PC-9 (cell line): ENCODE measurements at regions not wholly inside any gene's neighbourhood (a gene's known extent, or its start where the extent isn't known, plus 50 kb on each side); places are given as distances from the start of the nearest gene placed in this dataset.

Experiments
- BruUV-seq: library from RNA; stranded (reverse); fragments of 400-500 nt; replicated peaks from 2 replicates; lab custom pipeline; 2021; lab: Mats Ljungman, UMichigan
- CTCF ChIA-PET: fragments of 300-600 bp; sonication (Branson Sonifier 250); formaldehyde crosslinking; loops from one replicate; lab custom pipeline; 2022; ENCODE audit warnings: antibody characterized with exemption; lab: Charles Lee
- POLR2A ChIA-PET: fragments of 300-600 bp; sonication (Branson Sonifier 250); formaldehyde crosslinking; loops from one replicate; lab custom pipeline; 2022; ENCODE audit warnings: antibody characterized with exemption; ENCODE audit not compliant: unreplicated experiment; lab: Charles Lee
- DNase-seq, 2 experiments: peaks; one replicate each; pipeline versions ENCODE4 v3.0.0 to v3.0.0-alpha.2; 2015 to 2022; ENCODE audit warnings: mixed read lengths in 1 of 2
- H2AFZ ChIP-seq: fragments of 200-600 bp; sonication (generic); 2 replicates; pipeline ENCODE4 v1.8.1; 2017; ENCODE audit warnings: antibody characterized with exemption
- H3F3A ChIP-seq: fragments of 200-600 bp; sonication (generic); 2 replicates; pipeline ENCODE4 v1.8.1; 2017; ENCODE audit warnings: antibody characterized with exemption, mild to moderate bottlenecking, low read depth; ENCODE audit not compliant: insufficient read depth
- H3K27ac ChIP-seq: fragments of 200-600 bp; sonication (generic); 2 replicates; pipeline ENCODE4 v1.6.1; 2016; ENCODE audit warnings: mixed run types
- H3K27me3 ChIP-seq: fragments of 200-600 bp; sonication (generic); 2 replicates; pipeline ENCODE4 v1.6.1; 2016; ENCODE audit warnings: low read depth, mixed run types; ENCODE audit not compliant: insufficient read depth
- H3K36me3 ChIP-seq: fragments of 200-600 bp; sonication (generic); 2 replicates; pipeline ENCODE4 v1.6.1; 2016; ENCODE audit warnings: low read depth, mixed run types
- H3K4me1 ChIP-seq: fragments of 200-600 bp; sonication (generic); replicated peaks from 2 replicates; pipeline ENCODE4 v1.6.1; 2016; ENCODE audit warnings: mixed run types; ENCODE audit not compliant: insufficient read depth
- H3K4me2 ChIP-seq: fragments of 200-600 bp; sonication (generic); 2 replicates; pipeline ENCODE4 v1.6.1; 2017; ENCODE audit warnings: mixed run types
- H3K4me3 ChIP-seq: fragments of 200-600 bp; sonication (generic); 2 replicates; pipeline ENCODE4 v1.6.1; 2016; ENCODE audit warnings: mixed run types
- H3K79me2 ChIP-seq: fragments of 200-600 bp; sonication (generic); 2 replicates; pipeline ENCODE4 v1.6.1; 2017; ENCODE audit warnings: low read depth, mixed run types
- H3K9me2 ChIP-seq: fragments of 200-600 bp; sonication (generic); 2 replicates; pipeline ENCODE4 v1.8.1; 2017; ENCODE audit warnings: mild to moderate bottlenecking; ENCODE audit not compliant: insufficient read depth
- H3K9me3 ChIP-seq: fragments of 200-600 bp; sonication (generic); 2 replicates; pipeline ENCODE4 v1.8.1; 2016; ENCODE audit warnings: low read depth; ENCODE audit not compliant: insufficient read depth
- H4K20me1 ChIP-seq: fragments of 200-600 bp; sonication (generic); 2 replicates; pipeline ENCODE4 v1.8.1; 2017; ENCODE audit not compliant: insufficient read depth
- CTCF ChIP-seq: fragments of 200-600 bp; sonication (generic); conservative IDR thresholded peaks from 2 replicates; pipeline ENCODE4 v1.6.1; 2017; ENCODE audit warnings: mixed run types, antibody characterized with exemption, mild to moderate bottlenecking, moderate library complexity
- EZH2 ChIP-seq: fragments of 200-600 bp; sonication (generic); IDR thresholded peaks from 2 replicates; pipeline ENCODE4 v1.8.0; 2017; ENCODE audit warnings: antibody characterized with exemption, low read depth
- intact Hi-C: fragments of 100-400 bp; cut with micrococcal nuclease; formaldehyde crosslinking; loops from one replicate; pipeline ENCODE4 v1.10.0; 2022; ENCODE audit not compliant: unreplicated experiment

DNA sequence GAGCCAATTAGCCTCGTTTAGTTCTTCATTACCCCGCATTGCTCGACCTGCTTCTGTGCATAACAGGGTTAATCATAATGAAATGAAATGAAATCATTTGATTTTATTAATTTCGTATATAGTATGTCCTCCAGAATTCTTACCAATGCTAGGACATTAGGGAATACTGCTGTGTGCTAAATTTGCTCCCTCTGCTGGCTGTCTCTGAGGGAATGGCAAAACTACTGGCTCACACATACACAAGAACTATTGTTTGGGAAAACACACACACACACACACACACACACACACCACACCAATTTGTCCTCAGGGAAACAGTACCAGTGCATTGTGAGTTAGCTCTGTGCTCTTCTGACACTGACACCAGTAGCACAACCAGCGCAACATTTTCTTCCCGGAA is 273.3 kb upstream of the TCF4 start:
- no peak for DNase-seq
- H3K27me3 ChIP-seq: no peaks in the 10 kb centered on the region
- POLR2A ChIA-PET: no interaction called here

GRCh38 chr18:55858661-55859515 is 270.9 kb upstream of the TCF4 start:
- CTCF ChIA-PET: no interaction called here
- intact Hi-C loops: no loop called here
- no peaks in the 10 kb centered on the region for H3K27me3 ChIP-seq
- BruUV-seq: no TSS peak
- H3K79me2 ChIP-seq: no peaks in the 10 kb centered on the region
- H3K4me3 ChIP-seq: no peak overlapping the region
- H4K20me1 ChIP-seq: no peaks in the 10 kb centered on the region
- H3F3A ChIP-seq: peaks cover 22% of the 10 kb centered on the region
- no peaks in the 10 kb centered on the region for H3K36me3 ChIP-seq
- DNase-seq: no peak
- H3K4me1 ChIP-seq: peaks cover 26% of the 10 kb centered on the region
- no peak overlapping the region for H3K4me2 ChIP-seq
- POLR2A ChIA-PET: no interaction called here
- TF ChIP-seq EZH2: no peak
- TF ChIP-seq CTCF: no peak
- H3K27ac ChIP-seq: no peak overlapping the region
- H3K9me3 ChIP-seq: peaks cover 3% of the 10 kb centered on the region; the same call in 1 of the 2 replicates
- H2AFZ ChIP-seq: no peak overlapping the region
- no peaks in the 10 kb centered on the region for H3K9me2 ChIP-seq

More for the DNA sequence above, 273.3 kb upstream of the TCF4 start:
- H3K79me2 ChIP-seq: no peaks in the 10 kb centered on the region
- no peaks in the 10 kb centered on the region for H3K36me3 ChIP-seq
- no peak overlapping the region for H3K4me3 ChIP-seq
- TF ChIP-seq EZH2: no peak
- peak; percentile 57 for TF ChIP-seq CTCF
- no peaks in the 10 kb centered on the region for H3K9me2 ChIP-seq
- H3F3A ChIP-seq: peaks cover 9% of the 10 kb centered on the region; the same call in 1 of the 2 replicates
- intact Hi-C loops: no loop called here
- H3K4me2 ChIP-seq: no peak overlapping the region
- BruUV-seq: no TSS peak
- CTCF ChIA-PET: no interaction called here
- no peaks in the 10 kb centered on the region for H3K9me3 ChIP-seq
- H4K20me1 ChIP-seq: no peaks in the 10 kb centered on the region
- peaks cover 10% of the 10 kb centered on the region for H3K4me1 ChIP-seq
- H3K27ac ChIP-seq: no peak overlapping the region
- no peak overlapping the region for H2AFZ ChIP-seq

DNA sequence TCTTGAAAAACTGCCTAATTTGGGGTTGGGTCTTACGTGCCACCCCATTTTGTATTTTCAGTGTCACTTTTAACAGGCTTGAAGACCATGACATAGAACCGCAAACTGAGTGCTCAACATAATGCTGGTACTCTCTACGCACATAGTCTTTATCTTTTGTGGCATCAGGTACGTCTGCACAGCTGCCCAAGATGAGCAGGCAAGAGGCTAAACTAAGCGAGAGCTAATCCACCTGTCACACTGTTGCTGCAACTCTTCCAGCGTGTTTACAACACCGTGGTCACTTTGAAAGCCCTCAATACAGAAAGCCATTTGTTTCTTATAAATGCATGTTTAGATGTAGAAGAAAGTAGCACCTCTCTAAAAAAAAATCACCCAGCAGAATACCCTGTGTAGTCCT is 270.0 kb upstream of the TCF4 start:
- intact Hi-C loops: no loop called here
- Histone ChIP-seq H3K9me3 (peaks cover 7% of the 10 kb centered on the region; the same call in 1 of the 2 replicates), H3K4me1 (peaks cover 26% of the 10 kb centered on the region), H3K4me3 (no peak overlapping the region), H3F3A (peaks cover 22% of the 10 kb centered on the region), H4K20me1 (no peaks in the 10 kb centered on the region), H3K27ac (no peak overlapping the region), H2AFZ (no peak overlapping the region), H3K4me2 (no peak overlapping the region), H3K9me2 (no peaks in the 10 kb centered on the region), H3K36me3 (no peaks in the 10 kb centered on the region), H3K79me2 (no peaks in the 10 kb centered on the region), H3K27me3 (no peaks in the 10 kb centered on the region)
- TF ChIP-seq EZH2 (no peak), CTCF (no peak)
- ChIA-PET POLR2A (no interaction called here), CTCF (no interaction called here)
- DNase-seq: no peak
- no TSS peak for BruUV-seq
